Right lobe of liver (tissue), 4 donors: ENCODE measurements at regions not wholly inside any gene's neighbourhood (a gene's known extent, or its start where the extent isn't known, plus 50 kb on each side); places are given as distances from the start of the nearest gene placed in this dataset.

ENCODE experiments used
- POLR2A ChIP-seq: fragments of 450-650 bp; IDR thresholded peaks from one replicate; pipeline ENCODE4 v1.6.1; 2017; ENCODE audit warnings: antibody characterized with exemption, mild to moderate bottlenecking
- TF ChIP-seq, protein P1 (sequence below), 4 donors: fragments of 200-600 bp in 3 of 4; fragments of 450-650 bp in 1 of 4; IDR thresholded peaks; one replicate each; pipeline versions ENCODE4 v1.5.1 to v1.8.0; 2016 to 2022; ENCODE audit warnings: antibody characterized with exemption in 4 of 4, mild to moderate bottlenecking in 2 of 4
- donor health status: DM: no; HTN: no; CAD: no.
- donor health status: DM: no; HTN: no; CAD: no.
- donor health status: DM: no; HTN: yes; CAD: no.

DNA sequence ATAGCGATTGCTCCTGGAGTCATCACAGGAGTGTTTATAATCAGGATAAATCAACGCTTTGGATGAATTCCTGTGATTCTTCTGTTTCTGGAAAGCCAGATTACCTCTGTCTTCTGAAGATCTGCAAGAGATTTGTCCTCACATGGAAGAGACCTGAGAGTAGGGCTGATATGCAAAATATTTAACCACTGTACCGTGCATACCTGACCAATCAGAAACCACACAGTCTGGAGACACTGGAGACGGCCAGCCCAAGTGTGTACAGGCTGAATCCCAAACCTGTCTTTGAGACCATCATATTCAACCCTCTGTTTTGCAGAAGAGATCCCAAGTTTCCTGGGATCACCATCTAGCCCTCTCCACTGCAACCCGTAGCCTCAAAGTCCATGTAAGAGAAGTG lies 50.4 kb upstream of the WT1 start:
- no peak for TF ChIP-seq POLR2A
- TF ChIP-seq, protein P1, sequence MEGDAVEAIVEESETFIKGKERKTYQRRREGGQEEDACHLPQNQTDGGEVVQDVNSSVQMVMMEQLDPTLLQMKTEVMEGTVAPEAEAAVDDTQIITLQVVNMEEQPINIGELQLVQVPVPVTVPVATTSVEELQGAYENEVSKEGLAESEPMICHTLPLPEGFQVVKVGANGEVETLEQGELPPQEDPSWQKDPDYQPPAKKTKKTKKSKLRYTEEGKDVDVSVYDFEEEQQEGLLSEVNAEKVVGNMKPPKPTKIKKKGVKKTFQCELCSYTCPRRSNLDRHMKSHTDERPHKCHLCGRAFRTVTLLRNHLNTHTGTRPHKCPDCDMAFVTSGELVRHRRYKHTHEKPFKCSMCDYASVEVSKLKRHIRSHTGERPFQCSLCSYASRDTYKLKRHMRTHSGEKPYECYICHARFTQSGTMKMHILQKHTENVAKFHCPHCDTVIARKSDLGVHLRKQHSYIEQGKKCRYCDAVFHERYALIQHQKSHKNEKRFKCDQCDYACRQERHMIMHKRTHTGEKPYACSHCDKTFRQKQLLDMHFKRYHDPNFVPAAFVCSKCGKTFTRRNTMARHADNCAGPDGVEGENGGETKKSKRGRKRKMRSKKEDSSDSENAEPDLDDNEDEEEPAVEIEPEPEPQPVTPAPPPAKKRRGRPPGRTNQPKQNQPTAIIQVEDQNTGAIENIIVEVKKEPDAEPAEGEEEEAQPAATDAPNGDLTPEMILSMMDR (IDR thresholded peaks at IDR 0.05) = no peak
